ENCODE measurements at regions not wholly inside any gene's neighbourhood (a gene's known extent, or its start where the extent isn't known, plus 50 kb on each side); places are given as distances from the start of the nearest gene placed in this dataset.

DNA sequence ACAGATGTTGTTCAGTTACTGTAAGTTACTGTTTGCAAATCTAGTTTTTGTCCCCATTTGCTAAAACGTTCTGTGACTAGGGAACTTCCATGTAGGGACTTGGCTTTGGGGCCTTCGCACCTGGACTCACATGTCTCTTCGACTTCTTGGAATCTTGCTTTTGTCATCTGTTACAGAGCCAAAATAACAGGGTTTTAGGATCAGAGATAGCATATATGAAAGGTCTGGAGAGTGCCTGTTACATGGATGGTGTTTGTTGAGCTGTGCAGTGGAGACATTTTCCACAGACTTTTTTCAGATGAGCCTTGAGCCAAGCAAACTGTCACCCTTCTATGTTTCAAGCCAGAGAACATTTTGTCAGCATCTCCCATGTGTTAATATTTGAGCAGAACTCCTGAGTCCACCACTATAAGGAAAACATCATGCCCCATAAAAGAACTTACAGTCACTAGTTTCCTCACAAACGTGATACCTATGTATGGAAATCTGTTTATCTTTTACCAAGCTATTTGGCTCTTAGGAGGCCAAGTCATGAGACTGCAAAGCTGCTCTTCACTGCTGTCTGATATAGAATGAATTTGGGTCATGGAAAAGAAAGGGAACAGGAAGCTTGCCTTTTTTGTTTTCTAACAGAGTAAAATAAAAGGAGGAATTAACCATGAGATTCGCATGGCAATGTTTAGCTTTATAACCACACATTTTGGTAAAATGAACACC, 818.6 kb upstream of the IGFBP3 start:
- TF ChIP-seq CTCF (IDR thresholded peaks at IDR 0.05 in 4 of 5, conservative IDR thresholded peaks at IDR 0.05 in 1 of 5) (no peak), POLR2A (IDR thresholded peaks at IDR 0.05) (no peak)
